Prostate gland (tissue), 2 donors: ENCODE measurements at regions not wholly inside any gene's neighbourhood (a gene's known extent, or its start where the extent isn't known, plus 50 kb on each side); places are given as distances from the start of the nearest gene placed in this dataset.

Source experiments
- CTCF ChIP-seq, 4 experiments: fragments of 200-600 bp in 2 of 4; fragments of 450-650 bp in 2 of 4; sonication (generic) in 2 of 4; IDR thresholded peaks; 1 replicate in 3 of 4; 2 replicates in 1 of 4; pipeline ENCODE4 v1.5.1; 2016 to 2019; ENCODE audit warnings: antibody characterized with exemption in 4 of 4, mild to moderate bottlenecking in 2 of 4, moderate library complexity in 2 of 4
- POLR2A ChIP-seq: fragments of 450-650 bp; IDR thresholded peaks from one replicate; pipeline ENCODE4 v1.6.1; 2016; ENCODE audit warnings: antibody characterized with exemption, mild to moderate bottlenecking

GRCh38 chr4:75142850-75143249 is 209.9 kb downstream of the PARM1 start:
- TF ChIP-seq CTCF (IDR thresholded peaks at IDR 0.05) = no peak
- no peak for TF ChIP-seq POLR2A
